SIG-M5 treated with dmso at 0.1 percent for 504 hours (cell line): ENCODE measurements at regions not wholly inside any gene's neighbourhood (a gene's known extent, or its start where the extent isn't known, plus 50 kb on each side); places are given as distances from the start of the nearest gene placed in this dataset.
"Not testable (repeated sequence)": the region's sequence is repeated elsewhere in the genome, so short reads cannot be mapped to it uniquely, and the experiment has no call there.

Source experiments
- DNase-seq: peaks from one replicate; lab custom pipeline; 2025; ENCODE audit not compliant: unreplicated experiment; lab: John Stamatoyannopoulos, UW

GRCh38 chr21:30104241-30104640 is 62.4 kb downstream of the CLDN17 start:
- DNase-seq, result no peak

DNA sequence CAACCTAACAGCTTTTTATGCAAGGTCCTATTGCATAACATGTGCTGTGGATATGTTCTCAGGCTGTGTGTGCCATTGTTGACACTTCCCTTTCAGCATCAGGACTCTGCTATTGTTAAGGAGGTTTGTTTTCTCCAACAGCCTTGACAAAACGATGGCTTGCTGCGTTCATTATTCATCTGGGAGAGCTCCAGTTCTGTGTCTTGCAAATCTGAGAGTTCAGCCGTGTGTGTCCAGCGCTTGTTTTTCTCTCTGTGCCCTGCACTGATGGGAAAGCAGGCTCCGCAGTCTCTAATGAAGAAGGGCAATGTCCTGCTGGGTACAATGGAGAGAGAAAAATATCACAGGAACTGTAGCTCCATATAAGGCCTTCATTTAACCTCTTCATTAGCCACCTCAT is 63.7 kb downstream of the CLDN17 start:
- peak; percentile 23 for DNase-seq

GRCh38 chr21:30101967-30102366 is 64.6 kb downstream of the CLDN17 start:
- no peak for DNase-seq

DNA sequence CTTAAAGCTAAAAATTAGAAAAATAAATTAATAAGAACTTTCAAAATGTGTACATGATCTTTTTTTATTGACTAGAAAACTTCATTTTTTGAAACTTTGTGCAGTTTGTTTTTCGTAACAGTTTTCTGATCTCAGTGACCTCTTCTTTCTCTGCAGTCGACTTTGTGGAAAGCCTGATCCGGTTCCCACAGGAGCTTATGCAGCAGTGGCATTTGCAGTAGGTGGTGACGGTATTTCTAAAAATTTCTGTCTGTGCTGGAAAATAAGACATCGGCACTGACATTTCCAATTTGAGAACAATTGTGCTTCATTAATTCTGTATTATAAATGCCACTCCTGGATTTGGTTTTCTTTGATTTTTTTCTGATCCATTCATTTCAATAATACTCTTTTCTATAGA is 68.8 kb downstream of the CLDN17 start:
- DNase-seq, result no peak

DNA sequence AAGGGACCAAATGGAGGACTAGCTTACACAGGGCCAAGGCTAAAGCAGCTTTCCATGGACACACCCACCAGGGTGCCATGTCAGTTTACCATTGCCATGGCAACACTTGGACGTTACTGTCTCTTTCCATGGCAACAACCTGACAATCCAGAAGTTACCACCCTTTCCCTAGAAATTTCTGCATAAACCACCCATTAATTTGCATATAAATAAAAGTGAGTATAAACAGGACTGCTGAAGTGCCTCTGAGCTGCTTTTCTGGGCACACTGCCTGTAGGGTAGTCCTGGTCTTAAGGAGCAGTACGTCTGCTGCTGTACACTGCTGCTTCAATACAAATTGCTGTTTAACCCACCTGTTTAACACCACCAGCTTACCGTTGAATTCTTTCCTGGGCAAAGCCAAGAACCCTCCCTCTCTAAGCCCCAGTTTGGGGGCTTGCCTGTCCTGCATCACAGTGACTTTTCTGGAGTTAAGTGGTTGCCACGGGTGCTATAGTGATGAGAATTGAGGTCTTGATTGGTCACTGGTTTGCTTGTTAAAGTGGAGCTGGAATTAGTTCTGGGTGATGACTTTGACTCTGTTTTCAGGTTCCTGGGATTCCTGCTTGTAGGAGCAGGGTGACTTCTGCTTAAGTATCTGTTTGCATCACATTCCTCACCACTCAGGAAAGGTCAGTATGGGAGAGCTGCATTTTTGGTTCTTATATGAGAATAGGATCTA is 83.2 kb downstream of the CLDN17 start:
- DNase-seq, result no peak

GRCh38 chr21:30081506-30081905 is 85.1 kb downstream of the CLDN17 start:
- DNase-seq, result no peak

DNA sequence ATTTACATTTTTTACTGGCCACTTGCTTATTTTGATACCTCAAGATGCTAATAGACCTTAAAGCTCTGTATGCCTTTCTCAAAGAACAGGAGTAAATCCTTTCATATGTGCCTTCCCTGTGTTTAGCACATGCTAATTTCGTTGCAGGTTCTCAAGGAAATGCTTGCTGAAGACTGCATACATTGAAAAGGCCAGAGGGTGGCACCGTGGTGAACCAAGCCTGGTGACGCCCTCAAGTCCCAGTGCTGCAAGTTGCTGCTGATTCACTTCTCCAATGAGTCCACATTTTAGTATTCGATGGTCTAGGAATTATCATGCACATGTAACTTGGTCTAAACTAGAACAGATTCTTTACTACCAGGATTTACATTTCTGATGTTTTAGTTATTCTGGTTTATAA is 94.1 kb downstream of the CLDN17 start:
- DNase-seq, result peak; percentile 32

- DNase-seq, result no peak
Measured at GRCh38 chr21:30058928-30059327, 107.7 kb downstream of the CLDN17 start.

DNA sequence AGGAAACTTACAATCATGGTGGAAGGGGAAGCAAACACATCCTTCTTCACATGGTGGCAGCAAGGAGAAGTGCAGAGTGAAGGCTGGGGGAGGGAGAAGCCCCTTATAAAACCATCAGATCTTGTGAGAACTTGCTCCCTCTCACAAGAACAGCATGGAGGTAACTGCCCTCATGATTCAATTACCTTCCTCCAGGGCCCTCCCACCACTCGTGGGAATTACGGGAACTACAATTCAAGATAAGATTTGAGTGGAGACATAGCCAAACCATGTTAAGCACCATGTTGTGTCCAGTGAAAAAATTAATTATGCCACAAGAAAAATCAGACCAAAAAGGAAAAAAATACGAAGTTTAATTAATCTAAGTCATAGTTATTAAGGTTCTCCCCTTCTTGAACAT is 109.5 kb downstream of the CLDN17 start:
- DNase-seq, result no peak

DNA sequence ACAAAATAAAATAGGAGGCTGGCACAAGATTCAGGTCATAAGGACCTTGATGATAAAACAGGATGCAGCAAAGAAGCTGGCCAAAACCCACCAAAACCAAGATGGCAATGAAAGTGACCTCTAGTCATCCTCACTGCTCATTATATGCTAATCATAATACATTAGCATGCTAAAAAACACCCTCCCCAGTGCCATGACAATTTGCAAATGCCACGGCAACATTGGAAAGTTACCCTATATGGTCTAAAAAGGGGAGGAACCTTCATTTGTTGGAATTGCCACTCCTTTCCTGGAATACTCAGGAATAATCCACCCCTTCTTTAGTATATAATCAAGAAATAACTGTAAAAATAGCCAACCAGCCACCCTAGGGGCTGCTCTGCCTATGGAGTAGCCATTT is 108.8 kb upstream of the GRIK1 start:
- no peak for DNase-seq

- peak; percentile 30 for DNase-seq
Measured at GRCh38 chr21:30044447-30045064, 104.8 kb upstream of the GRIK1 start.

DNA sequence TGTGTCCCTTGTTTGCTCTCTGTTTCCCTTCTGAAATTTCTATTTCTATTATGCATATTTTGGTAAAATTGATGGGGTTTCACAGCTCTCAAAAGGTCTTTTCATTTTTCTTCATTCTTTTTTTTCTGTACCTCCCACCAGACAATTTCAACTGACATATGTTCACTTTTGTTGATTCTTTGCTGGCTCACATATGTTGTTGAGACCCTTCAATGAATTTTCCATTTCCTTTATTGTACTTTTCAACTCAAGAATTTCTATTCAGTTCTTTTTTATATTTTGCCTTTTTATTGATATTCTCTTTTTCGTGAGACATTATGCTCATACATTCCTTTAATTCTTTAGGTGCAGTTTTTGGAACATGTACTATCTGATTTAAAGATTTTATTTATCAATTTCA is 102.6 kb upstream of the GRIK1 start:
- no peak for DNase-seq

GRCh38 chr21:30033441-30033840 is 93.6 kb upstream of the GRIK1 start:
- no peak for DNase-seq

DNA sequence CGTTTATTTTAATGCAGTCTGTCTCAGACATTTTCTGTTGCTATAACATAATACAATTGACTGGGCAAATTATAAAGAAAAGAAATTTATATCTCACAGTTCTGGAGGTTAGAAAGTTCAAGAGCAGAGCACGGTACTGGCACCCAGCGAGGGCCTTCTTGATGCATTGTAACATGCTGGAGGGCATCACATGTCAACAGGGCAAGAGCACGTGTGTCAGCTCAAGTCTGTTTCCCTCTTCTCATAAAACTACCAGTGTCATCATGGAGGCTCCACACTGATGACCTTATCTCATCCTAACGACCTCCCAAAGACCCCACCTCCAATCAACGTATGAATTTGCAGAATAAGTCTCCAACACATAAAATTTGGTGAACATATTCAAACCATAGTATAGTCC is 90.6 kb upstream of the GRIK1 start:
- DNase-seq, result no peak

DNA sequence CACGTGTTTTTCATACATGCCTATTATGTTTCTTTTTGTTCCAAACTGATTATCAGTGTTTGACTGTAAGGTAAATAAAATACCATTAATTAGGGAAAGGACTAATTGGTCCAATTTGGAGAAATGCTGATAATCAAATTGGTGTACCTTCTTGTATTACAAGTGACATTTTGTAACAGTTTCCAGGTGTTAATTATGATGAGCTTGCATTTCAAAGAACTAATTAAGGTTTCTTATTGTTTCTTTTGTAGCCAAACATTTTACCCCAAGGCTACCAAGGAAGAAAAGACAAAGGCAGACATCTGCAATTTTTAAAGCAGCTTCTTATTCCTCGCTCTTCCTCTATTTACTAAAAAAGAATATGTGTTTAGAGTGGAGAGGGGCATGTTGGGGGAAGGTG is 88.7 kb upstream of the GRIK1 start:
- DNase-seq, result no peak

DNA sequence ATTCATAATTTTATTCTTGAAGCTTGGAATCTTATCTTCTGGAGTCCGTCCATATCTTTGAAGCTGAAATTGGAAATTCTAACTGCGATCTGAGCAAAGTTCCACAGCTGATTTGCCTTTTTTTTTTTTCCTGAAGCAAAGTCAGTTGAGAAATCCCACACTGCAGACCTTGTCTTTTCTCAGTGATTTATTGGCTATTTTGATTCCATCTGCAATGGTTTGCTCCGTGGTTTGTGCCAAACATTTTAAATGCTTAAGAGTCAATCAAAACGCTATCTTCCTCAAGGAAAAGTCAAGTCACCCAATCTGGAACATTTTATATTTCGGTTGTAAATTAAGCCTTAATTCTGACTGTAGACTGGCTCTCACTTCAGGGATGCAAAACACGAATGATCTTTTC is 88.2 kb upstream of the GRIK1 start:
- DNase-seq, result no peak

DNA sequence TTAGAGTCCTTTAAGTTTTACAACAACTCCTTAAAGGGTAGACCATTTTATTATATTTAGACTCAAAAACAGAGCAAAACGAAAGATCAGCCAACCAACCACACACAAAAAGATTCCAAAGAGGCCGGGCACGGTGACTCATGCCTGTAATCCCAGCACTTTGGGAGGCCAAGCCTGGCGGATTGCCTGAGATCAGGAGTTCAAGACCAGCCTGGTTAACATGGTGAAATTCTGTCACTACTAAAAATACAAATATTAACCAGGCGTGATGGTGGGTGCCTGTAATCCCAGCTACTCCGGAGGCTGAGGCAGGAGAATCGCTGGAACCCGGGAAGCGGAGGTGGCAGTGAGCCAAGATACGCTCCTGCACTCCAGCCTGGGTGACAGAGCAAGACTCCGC is 83.3 kb upstream of the GRIK1 start:
- not testable (repeated sequence) for DNase-seq

GRCh38 chr21:30014886-30015285 is 75.1 kb upstream of the GRIK1 start:
- no peak for DNase-seq

GRCh38 chr21:29991624-29992023 is 51.8 kb upstream of the GRIK1 start:
- DNase-seq, result no peak

- DNase-seq, result no peak
Measured at GRCh38 chr21:29989634-29990234, 49.9 kb upstream of the GRIK1 start.
